Left lobe of liver (tissue), 2 donors: ENCODE measurements at regions not wholly inside any gene's neighbourhood (a gene's known extent, or its start where the extent isn't known, plus 50 kb on each side); places are given as distances from the start of the nearest gene placed in this dataset.
A peak's percentile ranks its signal among the peaks of the same experiment; 100 is the strongest.
"Not testable (repeated sequence)": the region's sequence is repeated elsewhere in the genome, so short reads cannot be mapped to it uniquely, and the experiment has no call there.

Source experiments
- ATAC-seq: fragments of 200-7000 bp; cut with Tn5 transposase; one replicate; pipeline ENCODE4 v1.9.1; 2020; ENCODE audit warnings: mild to moderate bottlenecking, moderate library complexity
- DNase-seq: peaks from one replicate; pipeline ENCODE4 v3.0.0-alpha.2; 2020; ENCODE audit warnings: low spot score
- donor health status: DM: no; HTN: no; CAD: no; lungs with moderate emphysema.
- donor health status: DM: no; HTN: yes; CAD: no.

GRCh38 chr18:28512357-28512756, 335.4 kb upstream of the CDH2 start:
- DNase-seq (no peak), ATAC-seq (peak; percentile 47)

- DNase-seq (no peak), ATAC-seq (no peak)
These were observed 334.5 kb upstream of the CDH2 start for GRCh38 chr18:28511413-28511821.

- ATAC-seq (no peak), DNase-seq (no peak)
These were observed 333.3 kb upstream of the CDH2 start for GRCh38 chr18:28510210-28510609.

GRCh38 chr18:28504066-28504465, 327.1 kb upstream of the CDH2 start:
- no peak for ATAC-seq
- DNase-seq = no peak

GRCh38 chr18:28494151-28494550, 317.2 kb upstream of the CDH2 start:
- ATAC-seq = no peak
- DNase-seq = no peak

- DNase-seq (no peak), ATAC-seq (no peak)
These were observed 309.0 kb upstream of the CDH2 start for GRCh38 chr18:28485918-28486317.

- DNase-seq (no peak), ATAC-seq (no peak)
These were observed 308.4 kb upstream of the CDH2 start for GRCh38 chr18:28485210-28485801.

- ATAC-seq = no peak
- no peak for DNase-seq
These were observed 301.6 kb upstream of the CDH2 start for GRCh38 chr18:28478531-28478930.

GRCh38 chr18:28476302-28476701, 299.4 kb upstream of the CDH2 start:
- ATAC-seq (no peak), DNase-seq (no peak)

- ATAC-seq (no peak), DNase-seq (no peak)
These were observed 293.0 kb upstream of the CDH2 start for GRCh38 chr18:28469946-28470345.

GRCh38 chr18:28468901-28469300, 292.0 kb upstream of the CDH2 start:
- DNase-seq = no peak
- no peak for ATAC-seq

GRCh38 chr18:28466204-28466603, 289.3 kb upstream of the CDH2 start:
- DNase-seq (no peak), ATAC-seq (no peak)

GRCh38 chr18:28459587-28459986, 282.7 kb upstream of the CDH2 start:
- DNase-seq = no peak
- ATAC-seq = no peak

- ATAC-seq = no peak
- DNase-seq = no peak
These were observed 281.8 kb upstream of the CDH2 start for GRCh38 chr18:28458751-28459150.

- no peak for DNase-seq
- no peak for ATAC-seq
These were observed 280.9 kb upstream of the CDH2 start for GRCh38 chr18:28457784-28458183.

- DNase-seq = no peak
- ATAC-seq = no peak
These were observed 279.0 kb upstream of the CDH2 start for GRCh38 chr18:28455971-28456370.

- DNase-seq (no peak), ATAC-seq (no peak)
These were observed 262.9 kb upstream of the CDH2 start for GRCh38 chr18:28439870-28440269.

GRCh38 chr18:28438381-28438780, 261.5 kb upstream of the CDH2 start:
- ATAC-seq = no peak
- DNase-seq = no peak

- ATAC-seq = no peak
- no peak for DNase-seq
These were observed 255.4 kb upstream of the CDH2 start for GRCh38 chr18:28432339-28432738.

- no peak for DNase-seq
These were observed 249.0 kb upstream of the CDH2 start for GRCh38 chr18:28425886-28426285.

GRCh38 chr18:28422577-28422976, 245.6 kb upstream of the CDH2 start:
- DNase-seq (no peak), ATAC-seq (no peak)

More at GRCh38 chr18:28425886-28426285, 249.0 kb upstream of the CDH2 start:
- no peak for ATAC-seq

- ATAC-seq, DNase-seq: not testable (repeated sequence)
These were observed 245.0 kb upstream of the CDH2 start for GRCh38 chr18:28421950-28422349.

- ATAC-seq = no peak
- DNase-seq = no peak
These were observed 235.6 kb upstream of the CDH2 start for GRCh38 chr18:28412521-28412920.
